GM12865 (cell line): ENCODE measurements at regions not wholly inside any gene's neighbourhood (a gene's known extent, or its start where the extent isn't known, plus 50 kb on each side); places are given as distances from the start of the nearest gene placed in this dataset.

Experiments used
- DNase-seq: peaks from one replicate; pipeline ENCODE4 v3.0.0; 2010; ENCODE audit warnings: low read depth
- H3K4me3 ChIP-seq: 2 replicates; pipeline ENCODE4 v1.5.1; 2011; ENCODE audit warnings: mild to moderate bottlenecking, low read depth, low read length, control low read depth
- TF ChIP-seq, protein P1 (sequence below): IDR thresholded peaks from 2 replicates; pipeline ENCODE4 v1.5.1; 2011; ENCODE audit warnings: low read length, control low read depth, low read depth, inconsistent platforms; ENCODE audit not compliant: insufficient read depth; ENCODE audit errors: missing control alignments

DNA sequence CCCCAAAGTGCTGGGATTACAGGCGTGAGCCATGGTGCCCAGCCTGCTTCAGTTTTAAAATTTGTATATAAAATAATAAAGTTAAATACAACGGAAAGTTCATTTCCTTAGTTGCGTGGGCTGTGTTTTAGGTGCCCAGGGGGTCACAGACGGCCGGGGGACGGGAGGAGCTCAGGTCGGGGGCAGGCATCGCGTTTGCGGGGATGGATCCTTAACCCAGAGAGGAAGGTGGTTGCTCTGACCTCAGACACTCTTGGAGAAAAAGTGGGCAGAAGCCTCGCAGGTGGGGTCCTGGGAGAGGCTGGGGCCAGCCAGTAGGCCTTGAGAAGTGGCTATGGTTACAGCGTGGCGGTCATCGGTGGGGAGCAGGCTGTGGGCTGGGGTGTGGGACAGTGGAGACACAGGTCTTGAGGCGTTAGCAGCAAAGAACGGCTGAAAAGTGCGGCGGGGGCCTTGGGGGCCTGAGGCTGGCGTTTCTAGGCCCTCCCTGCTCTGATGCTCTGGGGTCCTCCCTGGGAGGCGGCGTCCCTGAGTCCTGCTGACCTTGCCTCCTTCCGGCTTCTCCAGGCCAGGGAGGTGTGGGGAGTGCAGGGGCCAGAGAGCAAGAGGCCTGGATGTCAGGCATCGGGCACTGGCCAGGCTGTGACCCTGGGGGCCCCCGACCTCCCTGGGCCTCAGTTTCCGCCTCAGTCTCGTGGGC, 54.4 kb downstream of the UNCX start:
- TF ChIP-seq, protein P1, sequence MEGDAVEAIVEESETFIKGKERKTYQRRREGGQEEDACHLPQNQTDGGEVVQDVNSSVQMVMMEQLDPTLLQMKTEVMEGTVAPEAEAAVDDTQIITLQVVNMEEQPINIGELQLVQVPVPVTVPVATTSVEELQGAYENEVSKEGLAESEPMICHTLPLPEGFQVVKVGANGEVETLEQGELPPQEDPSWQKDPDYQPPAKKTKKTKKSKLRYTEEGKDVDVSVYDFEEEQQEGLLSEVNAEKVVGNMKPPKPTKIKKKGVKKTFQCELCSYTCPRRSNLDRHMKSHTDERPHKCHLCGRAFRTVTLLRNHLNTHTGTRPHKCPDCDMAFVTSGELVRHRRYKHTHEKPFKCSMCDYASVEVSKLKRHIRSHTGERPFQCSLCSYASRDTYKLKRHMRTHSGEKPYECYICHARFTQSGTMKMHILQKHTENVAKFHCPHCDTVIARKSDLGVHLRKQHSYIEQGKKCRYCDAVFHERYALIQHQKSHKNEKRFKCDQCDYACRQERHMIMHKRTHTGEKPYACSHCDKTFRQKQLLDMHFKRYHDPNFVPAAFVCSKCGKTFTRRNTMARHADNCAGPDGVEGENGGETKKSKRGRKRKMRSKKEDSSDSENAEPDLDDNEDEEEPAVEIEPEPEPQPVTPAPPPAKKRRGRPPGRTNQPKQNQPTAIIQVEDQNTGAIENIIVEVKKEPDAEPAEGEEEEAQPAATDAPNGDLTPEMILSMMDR, result no peak
- DNase-seq, result no peak
- H3K4me3 ChIP-seq, result no peak overlapping the region

DNA sequence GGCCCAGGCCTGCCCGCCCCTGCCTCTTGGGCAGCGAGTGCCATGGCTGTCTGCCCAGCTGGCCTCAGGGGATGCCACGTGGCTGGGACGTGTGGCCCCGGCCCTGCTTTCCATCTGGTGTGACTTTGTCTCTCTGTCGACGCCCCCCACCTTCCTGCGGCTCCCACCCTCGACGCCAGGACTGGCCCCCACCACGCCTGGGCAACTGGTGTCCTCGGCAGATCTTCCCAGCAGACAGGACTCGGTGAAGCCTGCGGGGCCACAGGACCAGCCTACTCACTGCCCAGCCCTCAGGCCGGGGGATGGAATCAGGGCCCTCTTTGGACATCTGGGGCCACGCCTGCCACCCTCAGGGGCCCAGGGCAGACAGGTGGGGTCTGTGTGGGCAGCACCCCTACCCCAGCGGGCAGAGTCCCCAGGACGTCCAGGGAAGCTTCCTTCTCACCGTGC, 55.1 kb downstream of the UNCX start:
- no peak overlapping the region for H3K4me3 ChIP-seq
- no peak for DNase-seq
- TF ChIP-seq, protein P1, result no peak

DNA sequence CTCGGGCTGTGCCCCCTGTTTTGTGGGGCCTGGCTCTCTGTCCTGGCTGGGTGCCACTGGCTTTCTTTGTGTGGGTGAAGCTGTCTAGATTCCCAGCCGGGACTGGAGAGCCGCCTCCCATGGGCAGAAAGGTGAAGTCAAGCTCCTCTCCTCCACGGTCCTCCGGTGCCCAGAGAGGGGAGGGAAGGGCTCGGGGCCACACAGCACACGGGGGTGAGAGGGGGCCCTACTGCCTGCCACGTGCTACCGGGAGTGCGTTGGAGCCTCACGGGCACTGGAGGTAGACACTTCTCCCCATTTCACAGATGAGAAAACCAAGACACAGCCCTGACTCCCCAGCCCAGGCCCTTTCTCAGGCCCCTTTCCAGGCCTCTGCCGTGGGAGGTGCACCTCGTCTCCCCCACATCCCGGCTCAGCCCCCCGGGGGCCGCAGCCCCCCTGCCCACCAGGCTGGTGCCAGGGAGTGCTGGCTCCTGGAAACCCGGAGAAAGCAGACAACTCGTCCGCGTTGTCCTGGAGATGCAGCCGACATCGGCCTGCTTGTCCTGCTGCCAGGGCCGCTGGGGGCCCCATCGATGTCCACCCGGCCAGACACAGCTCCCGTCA, 55.8 kb downstream of the UNCX start:
- no peak for DNase-seq
- H3K4me3 ChIP-seq, result no peak overlapping the region
- TF ChIP-seq, protein P1, result no peak

DNA sequence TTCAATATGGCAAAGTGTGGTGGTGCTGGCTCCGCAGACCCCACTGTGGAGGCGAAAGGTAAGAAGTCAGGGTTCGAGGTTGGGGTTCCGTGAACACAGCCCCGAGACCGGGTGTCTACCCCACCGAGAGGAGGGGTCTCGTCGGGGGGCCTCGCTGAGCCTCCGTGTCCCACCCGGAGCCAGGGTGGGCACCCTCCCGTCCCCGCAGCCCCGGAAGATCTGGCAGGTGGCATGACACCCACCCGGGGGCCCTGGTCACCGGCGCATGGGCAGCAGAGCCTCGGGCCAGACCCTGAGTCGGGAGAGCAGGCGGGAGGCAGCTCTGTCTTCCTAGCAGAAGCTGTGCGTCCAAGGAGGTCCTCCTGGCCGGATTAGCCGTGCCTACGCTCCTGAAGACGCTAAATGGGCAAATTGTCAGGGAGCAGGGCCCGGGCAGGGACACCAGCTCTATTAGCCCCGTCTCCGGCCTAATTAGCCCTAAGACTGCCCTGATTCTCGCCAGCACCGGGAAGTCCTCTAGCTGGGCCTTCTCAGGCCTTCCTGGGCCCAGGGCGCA, 56.4 kb downstream of the UNCX start:
- H3K4me3 ChIP-seq, result no peak overlapping the region
- DNase-seq, result no peak
- TF ChIP-seq, protein P1, result no peak

DNA sequence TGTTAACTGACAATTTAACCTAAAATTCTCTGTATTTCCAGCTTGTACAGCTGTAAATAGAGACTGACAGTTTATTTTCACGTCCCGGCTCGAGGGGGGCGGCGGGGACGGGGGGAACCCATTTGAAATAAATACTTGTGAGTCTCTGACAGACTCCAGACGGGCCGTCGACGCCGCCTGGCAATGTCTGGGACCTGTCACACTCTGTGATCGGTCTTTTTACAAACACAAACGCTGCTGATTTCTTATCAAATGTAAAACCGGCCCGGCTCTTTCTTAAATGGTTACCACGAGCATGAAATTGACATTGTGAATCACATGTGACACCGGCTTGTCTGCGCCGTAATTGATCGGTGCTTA, 57.0 kb downstream of the UNCX start:
- DNase-seq, result no peak
- TF ChIP-seq, protein P1, result no peak
- no peak overlapping the region for H3K4me3 ChIP-seq

DNA sequence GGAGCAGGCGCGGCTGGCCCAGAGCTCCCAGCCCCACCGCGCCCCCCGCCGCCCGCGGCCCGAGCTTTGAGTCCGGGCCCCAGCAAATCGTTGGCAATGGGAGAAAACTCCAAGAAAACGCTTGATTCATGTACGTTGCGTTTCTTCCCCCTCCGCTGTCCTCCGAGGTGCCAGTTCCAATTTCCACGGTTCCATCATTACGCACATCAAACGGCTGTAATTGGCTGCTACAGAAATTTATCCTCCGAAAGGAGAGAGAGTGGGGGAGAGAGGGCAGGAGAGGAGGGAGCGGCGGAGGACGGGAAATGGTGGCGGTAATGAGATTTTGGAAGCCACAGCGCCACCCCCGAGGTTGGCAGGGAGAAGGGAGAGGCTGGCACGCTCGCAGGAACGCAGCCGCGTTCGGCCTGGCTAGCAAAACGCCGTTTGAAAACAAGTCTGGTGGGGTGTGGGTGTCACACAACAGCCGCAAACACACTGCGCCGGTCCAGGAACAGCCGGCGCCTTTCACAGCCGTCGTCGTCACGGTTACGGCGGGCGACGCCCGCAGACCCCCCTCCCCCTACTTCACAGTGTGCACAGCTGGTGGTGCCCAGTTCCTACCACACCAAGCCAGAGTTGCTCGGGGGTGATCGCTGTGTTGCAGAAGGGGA, 57.5 kb downstream of the UNCX start:
- TF ChIP-seq, protein P1, result no peak
- H3K4me3 ChIP-seq, result no peak overlapping the region
- DNase-seq, result no peak
